Large intestine (tissue), 3 donors: ENCODE measurements at regions not wholly inside any gene's neighbourhood (a gene's known extent, or its start where the extent isn't known, plus 50 kb on each side); places are given as distances from the start of the nearest gene placed in this dataset.

Source experiments
- DNase-seq, 2 donors: peaks; one replicate each; pipeline versions ENCODE4 v3.0.0 to v3.0.0-alpha.2; 2013
- H3K27ac ChIP-seq: one replicate; pipeline ENCODE4 v1.5.1; 2013; ENCODE audit warnings: low read length
- H3K27me3 ChIP-seq: 2 replicates; pipeline ENCODE4 v1.6.1; 2013; ENCODE audit warnings: low read length; ENCODE audit not compliant: control insufficient read depth, insufficient read depth
- H3K36me3 ChIP-seq: 2 replicates; pipeline ENCODE4 v1.6.1; 2013; ENCODE audit warnings: low read length; ENCODE audit not compliant: control insufficient read depth, insufficient read depth
- H3K4me1 ChIP-seq: one replicate; pipeline ENCODE4 v1.6.1; 2013; ENCODE audit warnings: low read length; ENCODE audit not compliant: control insufficient read depth, insufficient read depth
- H3K4me3 ChIP-seq: one replicate; pipeline ENCODE4 v1.5.1; 2013; ENCODE audit warnings: low read length
- H3K9me3 ChIP-seq: one replicate; pipeline ENCODE4 v1.6.1; 2013; ENCODE audit warnings: mild to moderate bottlenecking, low read depth, low read length, moderate library complexity; ENCODE audit not compliant: control insufficient read depth
- WGBS: methylation state at CpG from one replicate; pipeline ENCODE4 v1.1.5; 2013; ENCODE audit warnings: low lambda C conversion rate; ENCODE audit not compliant: insufficient coverage; 5-methylcytosine and 5-hydroxymethylcytosine counted together

DNA sequence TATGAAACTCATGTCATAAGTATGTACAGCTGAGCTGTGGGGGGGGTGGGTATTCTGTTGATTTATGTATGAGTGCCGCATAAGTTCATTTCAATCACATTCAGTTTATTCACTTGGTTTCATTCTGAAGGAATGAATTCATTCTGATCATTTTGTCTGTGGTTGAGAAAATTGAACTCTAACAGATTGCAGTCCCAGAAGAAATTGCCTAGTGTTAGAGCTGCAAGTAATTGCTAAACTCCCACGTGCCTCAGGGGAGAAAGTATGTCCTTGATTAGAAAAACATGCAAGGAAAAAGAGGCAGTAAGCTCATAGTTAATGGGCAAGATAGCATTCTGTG lies 442.4 kb upstream of the MGAT4C start:
- H3K27ac ChIP-seq = no peak overlapping the region
- no peaks in the 10 kb centered on the region for H3K9me3 ChIP-seq
- no peaks in the 10 kb centered on the region for H3K27me3 ChIP-seq
- no peak for DNase-seq
- no peaks in the 10 kb centered on the region for H3K4me1 ChIP-seq
- H3K4me3 ChIP-seq = no peak overlapping the region
- WGBS = no CpG with 5 or more reads among the region's 2 CpGs
- no peaks in the 10 kb centered on the region for H3K36me3 ChIP-seq

- Histone ChIP-seq H3K27ac (no peak overlapping the region), H3K36me3 (no peaks in the 10 kb centered on the region), H3K4me3 (no peak overlapping the region), H3K27me3 (no peaks in the 10 kb centered on the region), H3K9me3 (no peaks in the 10 kb centered on the region), H3K4me1 (no peaks in the 10 kb centered on the region)
- DNase-seq = no peak
- 78% methylated on average over 2 of the region's 2 CpGs for WGBS
Measured at GRCh38 chr12:86697916-86698640, 441.9 kb upstream of the MGAT4C start.

DNA sequence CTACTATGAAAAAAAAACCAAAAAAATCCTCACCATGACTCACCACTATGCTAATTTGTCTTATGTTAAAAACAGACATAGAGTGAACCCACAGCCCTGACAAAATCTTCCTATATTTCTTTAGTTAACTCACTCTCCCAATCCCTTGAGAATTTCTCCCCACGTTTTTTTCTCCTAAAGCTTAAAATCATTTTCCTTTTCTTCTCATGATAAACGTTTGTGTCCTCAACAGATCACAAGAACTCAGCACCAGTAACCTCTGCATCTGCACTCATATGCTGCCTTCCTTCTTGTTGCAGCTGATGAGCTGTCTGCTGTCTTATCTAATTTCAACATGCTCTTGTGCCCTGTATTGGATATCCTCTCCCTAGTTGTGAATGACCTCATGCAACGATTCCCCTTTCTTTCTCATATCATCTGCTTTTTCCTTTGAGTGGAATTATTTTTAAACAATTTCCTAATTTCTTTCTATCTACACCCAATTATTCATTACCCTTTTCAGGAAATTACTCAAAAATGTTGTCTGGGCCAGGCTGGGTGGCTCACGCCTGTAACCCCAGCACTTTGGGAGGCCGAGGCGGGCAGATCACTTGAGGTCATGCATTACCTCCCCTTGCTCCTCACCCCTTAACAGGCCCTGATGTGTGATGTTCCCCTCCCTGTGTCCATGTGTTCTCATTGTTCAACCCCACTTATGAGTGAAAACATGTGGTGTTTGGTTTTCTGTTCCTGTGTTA lies 427.5 kb upstream of the MGAT4C start:
- Histone ChIP-seq H3K4me1 (no peaks in the 10 kb centered on the region), H3K36me3 (no peaks in the 10 kb centered on the region), H3K27ac (no peak overlapping the region), H3K27me3 (no peaks in the 10 kb centered on the region), H3K4me3 (no peak overlapping the region), H3K9me3 (no peaks in the 10 kb centered on the region)
- DNase-seq = no peak
- 39% methylated on average over 3 of the region's 6 CpGs for WGBS

DNA sequence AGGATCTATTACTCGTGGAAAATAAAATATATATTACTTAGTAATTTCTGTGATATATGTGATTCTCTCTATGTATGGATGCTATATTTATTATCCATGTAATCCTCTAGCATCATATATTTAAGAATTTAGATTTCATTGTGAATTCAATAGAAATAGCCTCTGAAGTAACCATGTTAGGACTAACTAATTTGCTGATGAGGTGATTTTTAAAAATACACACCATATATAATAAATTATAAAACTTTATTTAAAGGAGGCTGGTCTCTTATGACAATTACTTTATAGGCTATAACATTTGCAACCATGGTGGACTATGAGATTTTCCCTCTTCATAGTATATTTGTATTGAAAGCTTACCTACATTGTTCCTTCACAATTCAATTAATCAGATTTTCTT lies 424.9 kb upstream of the MGAT4C start:
- Histone ChIP-seq H3K4me1 (no peaks in the 10 kb centered on the region), H3K36me3 (no peaks in the 10 kb centered on the region), H3K9me3 (no peaks in the 10 kb centered on the region), H3K27me3 (no peaks in the 10 kb centered on the region), H3K27ac (no peak overlapping the region), H3K4me3 (no peak overlapping the region)
- WGBS = 60% methylated on average over 1 of the region's 1 CpG
- no peak for DNase-seq

GRCh38 chr12:86675197-86675596 lies 419.0 kb upstream of the MGAT4C start:
- H3K4me1 ChIP-seq = no peaks in the 10 kb centered on the region
- no peak overlapping the region for H3K4me3 ChIP-seq
- H3K36me3 ChIP-seq = no peaks in the 10 kb centered on the region
- no CpG with 5 or more reads among the region's 3 CpGs for WGBS
- no peaks in the 10 kb centered on the region for H3K9me3 ChIP-seq
- no peak overlapping the region for H3K27ac ChIP-seq
- DNase-seq = no peak
- no peaks in the 10 kb centered on the region for H3K27me3 ChIP-seq

GRCh38 chr12:86670986-86671385 lies 414.8 kb upstream of the MGAT4C start:
- DNase-seq = no peak
- Histone ChIP-seq H3K27me3 (no peaks in the 10 kb centered on the region), H3K4me3 (no peak overlapping the region), H3K4me1 (no peaks in the 10 kb centered on the region), H3K36me3 (no peaks in the 10 kb centered on the region), H3K9me3 (no peaks in the 10 kb centered on the region), H3K27ac (no peak overlapping the region)
- WGBS = 80% methylated on average over 1 of the region's 4 CpGs

DNA sequence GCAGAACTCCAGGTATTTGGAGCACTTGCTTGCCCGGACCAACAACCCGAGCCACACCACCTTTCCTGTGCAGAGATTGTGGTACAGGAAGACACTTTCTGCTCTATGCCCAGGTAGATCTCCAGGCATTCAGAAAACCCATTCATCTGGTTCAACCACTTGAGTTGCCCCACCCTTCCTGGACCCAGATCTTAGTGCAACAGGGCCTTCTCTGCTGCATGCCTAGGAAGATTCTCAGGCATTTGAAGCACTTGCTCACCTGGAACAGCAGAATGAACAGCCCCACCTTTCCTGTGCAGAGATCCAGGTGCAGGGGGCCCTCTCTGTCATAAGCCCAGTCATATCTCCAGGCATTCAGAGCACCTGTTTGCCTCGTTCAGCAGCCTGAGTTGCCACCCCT lies 412.8 kb upstream of the MGAT4C start:
- no peaks in the 10 kb centered on the region for H3K36me3 ChIP-seq
- no peaks in the 10 kb centered on the region for H3K9me3 ChIP-seq
- no peak for DNase-seq
- no peak overlapping the region for H3K27ac ChIP-seq
- WGBS = no CpG with 5 or more reads among the region's 3 CpGs
- H3K27me3 ChIP-seq = no peaks in the 10 kb centered on the region
- no peaks in the 10 kb centered on the region for H3K4me1 ChIP-seq
- no peak overlapping the region for H3K4me3 ChIP-seq

- H3K27ac ChIP-seq = no peak overlapping the region
- no peak overlapping the region for H3K4me3 ChIP-seq
- H3K9me3 ChIP-seq = no peaks in the 10 kb centered on the region
- H3K27me3 ChIP-seq = no peaks in the 10 kb centered on the region
- no peak for DNase-seq
- H3K4me1 ChIP-seq = no peaks in the 10 kb centered on the region
- no peaks in the 10 kb centered on the region for H3K36me3 ChIP-seq
Measured at GRCh38 chr12:86666316-86666715, 410.1 kb upstream of the MGAT4C start.

DNA sequence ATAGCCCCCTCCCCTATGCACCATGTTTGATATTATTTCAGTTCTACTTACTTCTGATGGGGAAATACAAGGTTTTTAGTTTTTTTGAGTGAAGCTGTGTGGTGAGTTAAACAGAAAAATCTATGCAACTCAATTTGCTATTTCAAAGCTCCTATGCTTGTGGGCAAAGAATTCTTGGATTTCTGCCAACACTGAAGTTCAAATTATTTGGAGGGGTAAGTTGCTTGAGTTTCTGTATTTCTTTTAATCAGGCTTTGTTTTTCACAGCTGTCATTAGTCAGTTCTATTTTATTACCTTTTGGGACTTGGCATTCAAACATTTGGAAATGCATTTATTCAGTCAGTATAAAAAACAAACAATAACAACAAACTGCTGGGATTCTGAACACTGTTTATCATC lies 407.5 kb upstream of the MGAT4C start:
- DNase-seq = no peak
- Histone ChIP-seq H3K27me3 (no peaks in the 10 kb centered on the region), H3K4me3 (no peak overlapping the region), H3K36me3 (no peaks in the 10 kb centered on the region), H3K9me3 (no peaks in the 10 kb centered on the region), H3K4me1 (no peaks in the 10 kb centered on the region), H3K27ac (no peak overlapping the region)

GRCh38 chr12:86663173-86663572 lies 407.0 kb upstream of the MGAT4C start:
- DNase-seq = no peak
- Histone ChIP-seq H3K4me3 (no peak overlapping the region), H3K27me3 (no peaks in the 10 kb centered on the region), H3K27ac (no peak overlapping the region), H3K9me3 (no peaks in the 10 kb centered on the region), H3K36me3 (no peaks in the 10 kb centered on the region), H3K4me1 (no peaks in the 10 kb centered on the region)
- 72% methylated on average over 2 of the region's 3 CpGs for WGBS

GRCh38 chr12:86662464-86662863 lies 406.3 kb upstream of the MGAT4C start:
- WGBS = 20% methylated on average over 1 of the region's 1 CpG
- H3K4me1 ChIP-seq = no peaks in the 10 kb centered on the region
- no peaks in the 10 kb centered on the region for H3K36me3 ChIP-seq
- no peak for DNase-seq
- H3K27ac ChIP-seq = no peak overlapping the region
- H3K27me3 ChIP-seq = no peaks in the 10 kb centered on the region
- H3K9me3 ChIP-seq = no peaks in the 10 kb centered on the region
- H3K4me3 ChIP-seq = no peak overlapping the region
